GM21381 (cell line): ENCODE measurements at regions not wholly inside any gene's neighbourhood (a gene's known extent, or its start where the extent isn't known, plus 50 kb on each side); places are given as distances from the start of the nearest gene placed in this dataset.
"Not testable (repeated sequence)": the region's sequence is repeated elsewhere in the genome, so short reads cannot be mapped to it uniquely, and the experiment has no call there.

ENCODE experiments used
- ATAC-seq: cut with Tn5 transposase; IDR thresholded peaks from one replicate; pipeline ENCODE4 v1.9.1; 2021; ENCODE audit warnings: mild to moderate bottlenecking, moderate library complexity; ENCODE audit not compliant: unreplicated experiment

GRCh38 chr13:79997244-79997643 lies 343.7 kb downstream of the SPRY2 start:
- ATAC-seq = no peak

GRCh38 chr13:79995334-79995733 lies 345.6 kb downstream of the SPRY2 start:
- ATAC-seq = no peak

GRCh38 chr13:79992111-79992510 lies 348.8 kb downstream of the SPRY2 start:
- ATAC-seq = no peak

- no peak for ATAC-seq
Measured at GRCh38 chr13:79990048-79990447, 350.9 kb downstream of the SPRY2 start.

GRCh38 chr13:79989217-79989661 lies 351.7 kb downstream of the SPRY2 start:
- ATAC-seq = no peak

- ATAC-seq = no peak
Measured at GRCh38 chr13:79988573-79988972, 352.4 kb downstream of the SPRY2 start.

GRCh38 chr13:79987761-79988160 lies 353.2 kb downstream of the SPRY2 start:
- ATAC-seq = no peak

- ATAC-seq = no peak
Measured at GRCh38 chr13:79987323-79987722, 353.6 kb downstream of the SPRY2 start.

- no peak for ATAC-seq
Measured at GRCh38 chr13:79986890-79987289, 354.0 kb downstream of the SPRY2 start.

GRCh38 chr13:79974935-79975650 lies 365.8 kb downstream of the SPRY2 start:
- ATAC-seq = not testable (repeated sequence)

- ATAC-seq = peak; percentile 87
Measured at GRCh38 chr13:79973533-79973963, 367.4 kb downstream of the SPRY2 start.

- no peak for ATAC-seq
Measured at GRCh38 chr13:79972066-79972569, 368.8 kb downstream of the SPRY2 start.

GRCh38 chr13:79966493-79966895 lies 374.4 kb downstream of the SPRY2 start:
- ATAC-seq = no peak

GRCh38 chr13:79966059-79966458 lies 374.9 kb downstream of the SPRY2 start:
- ATAC-seq = no peak

GRCh38 chr13:79946556-79946955 lies 394.4 kb downstream of the SPRY2 start:
- ATAC-seq = no peak

GRCh38 chr13:79943346-79944023 lies 397.4 kb downstream of the SPRY2 start:
- no peak for ATAC-seq

GRCh38 chr13:79941752-79942151 lies 399.2 kb downstream of the SPRY2 start:
- no peak for ATAC-seq

- ATAC-seq = no peak
Measured at GRCh38 chr13:79939689-79940088, 401.2 kb downstream of the SPRY2 start.

GRCh38 chr13:79937771-79938216 lies 403.1 kb downstream of the SPRY2 start:
- ATAC-seq = no peak

GRCh38 chr13:79937311-79937710 lies 403.6 kb downstream of the SPRY2 start:
- no peak for ATAC-seq

- no peak for ATAC-seq
Measured at GRCh38 chr13:79936368-79937136, 404.4 kb downstream of the SPRY2 start.
